ENCODE measurements at regions not wholly inside any gene's neighbourhood (a gene's known extent, or its start where the extent isn't known, plus 50 kb on each side); places are given as distances from the start of the nearest gene placed in this dataset.

- no peak for DNase-seq
These were observed 166.0 kb upstream of the MDFIC start for GRCh38 chr7:114755856-114756255.

GRCh38 chr7:114758661-114759227 lies 163.2 kb upstream of the MDFIC start:
- DNase-seq = no peak

GRCh38 chr7:114759347-114760062 lies 162.4 kb upstream of the MDFIC start:
- DNase-seq = peak in 1 of 2 experiments; percentile 20

GRCh38 chr7:114760477-114760876 lies 161.4 kb upstream of the MDFIC start:
- DNase-seq = no peak

- no peak for DNase-seq
These were observed 159.9 kb upstream of the MDFIC start for GRCh38 chr7:114761973-114762372.

- DNase-seq = no peak
These were observed 156.4 kb upstream of the MDFIC start for GRCh38 chr7:114765331-114766040.

- no peak for DNase-seq
These were observed 155.9 kb upstream of the MDFIC start for GRCh38 chr7:114766041-114766356.

GRCh38 chr7:114777288-114777687 lies 144.6 kb upstream of the MDFIC start:
- DNase-seq = no peak

GRCh38 chr7:114783508-114783907 lies 138.4 kb upstream of the MDFIC start:
- no peak for DNase-seq

- no peak for DNase-seq
These were observed 137.7 kb upstream of the MDFIC start for GRCh38 chr7:114784177-114784576.

- DNase-seq = peak; percentile 38 to 72
These were observed 137.1 kb upstream of the MDFIC start for GRCh38 chr7:114784746-114785145.

- peak in 1 of 2 experiments; percentile 18 for DNase-seq
These were observed 136.4 kb upstream of the MDFIC start for GRCh38 chr7:114785496-114785895.

- no peak for DNase-seq
These were observed 135.4 kb upstream of the MDFIC start for GRCh38 chr7:114786455-114786854.

GRCh38 chr7:114787556-114787955 lies 134.3 kb upstream of the MDFIC start:
- DNase-seq = peak; percentile 78 to 87

GRCh38 chr7:114788706-114789105 lies 133.2 kb upstream of the MDFIC start:
- DNase-seq = no peak

GRCh38 chr7:114789161-114789560 lies 132.7 kb upstream of the MDFIC start:
- peak in 1 of 2 experiments; percentile 11 for DNase-seq

- DNase-seq = peak; percentile 32 to 77
These were observed 132.0 kb upstream of the MDFIC start for GRCh38 chr7:114789871-114790311.

GRCh38 chr7:114790521-114790920 lies 131.4 kb upstream of the MDFIC start:
- no peak for DNase-seq

GRCh38 chr7:114791771-114792170 lies 130.1 kb upstream of the MDFIC start:
- no peak for DNase-seq

- DNase-seq = no peak
These were observed 128.6 kb upstream of the MDFIC start for GRCh38 chr7:114793155-114793845.

- DNase-seq = no peak
These were observed 126.4 kb upstream of the MDFIC start for GRCh38 chr7:114795475-114795874.

GRCh38 chr7:114799628-114800028 lies 122.3 kb upstream of the MDFIC start:
- no peak for DNase-seq

- DNase-seq = no peak
These were observed 119.3 kb upstream of the MDFIC start for GRCh38 chr7:114802632-114803031.
